ENCODE measurements at regions not wholly inside any gene's neighbourhood (a gene's known extent, or its start where the extent isn't known, plus 50 kb on each side); places are given as distances from the start of the nearest gene placed in this dataset.

DNA sequence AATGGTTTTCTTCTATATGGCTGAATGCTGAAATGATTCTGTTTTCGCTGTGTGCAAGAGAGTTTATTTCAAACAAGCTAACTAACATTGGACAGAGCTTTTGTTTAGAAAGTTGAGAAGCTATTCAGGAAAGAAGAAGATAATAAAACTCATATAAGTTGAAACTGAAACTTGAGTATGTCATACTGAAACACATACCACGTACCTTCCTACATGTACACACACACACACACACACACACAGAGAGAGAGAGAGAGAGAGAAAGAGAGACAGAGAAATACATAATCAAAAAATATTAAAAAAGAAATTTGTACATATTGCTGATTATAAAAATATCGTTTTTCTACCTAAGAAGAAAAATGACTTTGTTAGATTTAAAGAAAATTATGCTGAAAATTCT, 561.9 kb upstream of the KCND2 start:
- Histone ChIP-seq H3K27ac (no peak overlapping the region), H3K36me3 (ENCODE audit: insufficient read depth in 1 of 2, low read depth in 1 of 2) (no peaks in the 10 kb centered on the region), H3K4me1 (no peaks in the 10 kb centered on the region), H3K27me3 (ENCODE audit: insufficient read depth in 3 of 3, low read length in 2 of 3) (no peaks in the 10 kb centered on the region), H3K9me3 (no peaks in the 10 kb centered on the region), H3K4me3 (no peak overlapping the region)
- intact Hi-C loops (cut with DNase I) = no loop called here
- ATAC-seq (no peak), DNase-seq (no peak)
- TF ChIP-seq, protein P1, sequence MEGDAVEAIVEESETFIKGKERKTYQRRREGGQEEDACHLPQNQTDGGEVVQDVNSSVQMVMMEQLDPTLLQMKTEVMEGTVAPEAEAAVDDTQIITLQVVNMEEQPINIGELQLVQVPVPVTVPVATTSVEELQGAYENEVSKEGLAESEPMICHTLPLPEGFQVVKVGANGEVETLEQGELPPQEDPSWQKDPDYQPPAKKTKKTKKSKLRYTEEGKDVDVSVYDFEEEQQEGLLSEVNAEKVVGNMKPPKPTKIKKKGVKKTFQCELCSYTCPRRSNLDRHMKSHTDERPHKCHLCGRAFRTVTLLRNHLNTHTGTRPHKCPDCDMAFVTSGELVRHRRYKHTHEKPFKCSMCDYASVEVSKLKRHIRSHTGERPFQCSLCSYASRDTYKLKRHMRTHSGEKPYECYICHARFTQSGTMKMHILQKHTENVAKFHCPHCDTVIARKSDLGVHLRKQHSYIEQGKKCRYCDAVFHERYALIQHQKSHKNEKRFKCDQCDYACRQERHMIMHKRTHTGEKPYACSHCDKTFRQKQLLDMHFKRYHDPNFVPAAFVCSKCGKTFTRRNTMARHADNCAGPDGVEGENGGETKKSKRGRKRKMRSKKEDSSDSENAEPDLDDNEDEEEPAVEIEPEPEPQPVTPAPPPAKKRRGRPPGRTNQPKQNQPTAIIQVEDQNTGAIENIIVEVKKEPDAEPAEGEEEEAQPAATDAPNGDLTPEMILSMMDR (IDR thresholded peaks at IDR 0.05) = no peak
- WGBS, 3 donors = 68 to 74% (median 72%) methylated on average over 3 of the region's 3 CpGs

DNA sequence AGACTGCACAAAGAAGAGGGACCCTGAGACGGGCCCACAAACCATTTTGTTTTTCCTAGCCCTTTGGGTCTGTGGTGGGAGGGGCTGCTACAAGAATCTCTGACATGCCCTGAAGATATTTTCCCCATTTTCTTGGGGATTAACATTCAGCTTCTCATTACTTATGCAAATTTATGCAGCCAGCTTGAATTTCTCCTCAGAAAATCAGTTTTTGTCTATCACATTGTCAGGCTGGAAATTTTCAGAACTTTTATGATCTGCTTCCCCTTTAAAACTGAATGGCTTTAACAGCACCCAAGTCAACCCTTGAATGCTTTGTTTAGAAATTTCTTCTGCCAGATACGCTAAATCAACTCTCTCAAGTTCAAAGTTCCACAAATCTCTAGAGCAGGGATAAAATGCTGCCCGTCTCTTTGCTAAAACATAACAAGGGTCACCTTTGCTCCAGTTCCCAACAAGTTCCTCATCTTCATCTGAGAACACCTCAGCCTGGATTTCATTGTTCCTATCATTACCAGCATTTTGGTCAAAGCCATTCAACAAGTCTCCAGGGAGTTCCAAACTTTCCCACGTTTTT, 560.0 kb upstream of the KCND2 start:
- no peak for DNase-seq
- Histone ChIP-seq H3K36me3 (ENCODE audit: insufficient read depth in 1 of 2, low read depth in 1 of 2) (no peaks in the 10 kb centered on the region), H3K9me3 (no peaks in the 10 kb centered on the region), H3K4me1 (no peaks in the 10 kb centered on the region), H3K27ac (no peak overlapping the region), H3K4me3 (no peak overlapping the region), H3K27me3 (ENCODE audit: insufficient read depth in 3 of 3, low read length in 2 of 3) (no peaks in the 10 kb centered on the region)
- TF ChIP-seq, protein P1 (IDR thresholded peaks at IDR 0.05) = no peak
- no peak for ATAC-seq
- 54 to 66% (median 57%) methylated on average over 4 of the region's 4 CpGs for WGBS, 3 donors
- intact Hi-C loops (cut with DNase I) = no loop called here

DNA sequence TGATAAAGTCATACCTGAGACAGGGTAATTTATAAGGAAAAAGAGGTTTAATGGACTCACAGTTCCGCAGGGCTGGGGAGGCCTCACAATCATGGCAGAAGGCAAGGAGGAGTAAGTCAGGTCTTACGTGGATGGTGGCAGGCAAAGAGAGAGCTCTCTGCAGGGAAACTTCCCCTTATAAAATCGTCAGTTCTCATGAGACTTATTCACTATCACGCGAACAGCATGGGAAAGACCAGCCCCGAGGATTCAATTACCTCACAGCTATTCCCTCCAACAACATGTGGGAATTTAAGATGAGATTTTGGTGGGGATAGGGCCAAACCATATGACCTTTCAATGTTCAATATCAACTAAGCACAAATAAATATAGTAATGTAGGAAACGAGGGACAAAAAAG, 559.4 kb upstream of the KCND2 start:
- TF ChIP-seq, protein P1 (IDR thresholded peaks at IDR 0.05) = no peak
- 71 to 81% (median 79%) methylated on average over 7 of the region's 7 CpGs for WGBS, 3 donors
- no peak for ATAC-seq
- no peak for DNase-seq
- intact Hi-C loops (cut with DNase I) = no loop called here
- Histone ChIP-seq H3K9me3 (no peaks in the 10 kb centered on the region), H3K36me3 (ENCODE audit: insufficient read depth in 1 of 2, low read depth in 1 of 2) (no peaks in the 10 kb centered on the region), H3K4me3 (no peak overlapping the region), H3K27me3 (ENCODE audit: insufficient read depth in 3 of 3, low read length in 2 of 3) (no peaks in the 10 kb centered on the region), H3K27ac (no peak overlapping the region), H3K4me1 (no peaks in the 10 kb centered on the region)

DNA sequence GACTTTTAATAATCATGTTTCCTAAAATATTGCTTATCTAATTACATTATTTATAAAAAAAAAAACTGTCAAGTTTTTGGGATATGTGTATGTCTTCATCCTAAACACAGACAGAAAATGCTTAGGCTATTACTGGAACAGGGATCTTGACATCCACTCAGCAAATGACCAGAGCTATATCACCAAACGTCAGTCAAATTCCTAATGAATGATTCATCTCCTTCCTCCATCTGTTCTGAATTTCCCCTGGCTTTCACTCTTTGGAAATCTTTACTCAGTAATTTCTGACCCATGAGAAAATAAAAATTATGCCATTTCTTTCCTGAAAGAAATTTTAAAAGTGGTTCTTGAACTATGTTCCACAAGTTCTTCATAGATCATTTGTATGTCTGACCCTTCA, 552.4 kb upstream of the KCND2 start:
- DNase-seq (no peak), ATAC-seq (no peak)
- no peaks in the 10 kb centered on the region for H3K36me3 ChIP-seq (ENCODE audit: insufficient read depth in 1 of 2, low read depth in 1 of 2)
- 0% methylated on average over 1 of the region's 1 CpG for WGBS, 3 donors
- H3K27me3 ChIP-seq (ENCODE audit: insufficient read depth in 3 of 3, low read length in 2 of 3) = no peaks in the 10 kb centered on the region
- intact Hi-C loops (cut with DNase I) = no loop called here
- no peak overlapping the region for H3K4me3 ChIP-seq
- TF ChIP-seq, protein P1 (IDR thresholded peaks at IDR 0.05) = no peak
- H3K9me3 ChIP-seq = no peaks in the 10 kb centered on the region
- H3K4me1 ChIP-seq = no peaks in the 10 kb centered on the region
- H3K27ac ChIP-seq = no peak overlapping the region
